ENCODE measurements at regions not wholly inside any gene's neighbourhood (a gene's known extent, or its start where the extent isn't known, plus 50 kb on each side); places are given as distances from the start of the nearest gene placed in this dataset.

- no peak overlapping the region for H3K4me3 ChIP-seq (ENCODE audit: insufficient read depth, low read depth, low read length, poor library complexity, severe bottlenecking)
- no peak for DNase-seq
- H3K27me3 ChIP-seq (replicated peaks; ENCODE audit: control insufficient read depth, insufficient read depth, low read length, poor library complexity, severe bottlenecking), result no peaks in the 10 kb centered on the region
- H3K27ac ChIP-seq (ENCODE audit: insufficient read depth, low read length, poor library complexity, severe bottlenecking), result no peak overlapping the region
- H3K4me1 ChIP-seq (ENCODE audit: control insufficient read depth, insufficient read depth, low read length, poor library complexity, severe bottlenecking), result no peaks in the 10 kb centered on the region
- H3K36me3 ChIP-seq (ENCODE audit: control insufficient read depth, insufficient read depth, low read length), result no peaks in the 10 kb centered on the region
- no peaks in the 10 kb centered on the region for H3K9me3 ChIP-seq (ENCODE audit: control insufficient read depth, low read length)
These were observed 524.0 kb downstream of the TFAP2A start for GRCh38 chr6:9890893-9891292.

- DNase-seq, result no peak
- Histone ChIP-seq H3K4me3 (ENCODE audit: insufficient read depth, low read depth, low read length, poor library complexity, severe bottlenecking) (no peak overlapping the region), H3K27me3 (replicated peaks; ENCODE audit: control insufficient read depth, insufficient read depth, low read length, poor library complexity, severe bottlenecking) (no peaks in the 10 kb centered on the region), H3K27ac (ENCODE audit: insufficient read depth, low read length, poor library complexity, severe bottlenecking) (no peak overlapping the region), H3K36me3 (ENCODE audit: control insufficient read depth, insufficient read depth, low read length) (no peaks in the 10 kb centered on the region), H3K4me1 (ENCODE audit: control insufficient read depth, insufficient read depth, low read length, poor library complexity, severe bottlenecking) (no peaks in the 10 kb centered on the region), H3K9me3 (ENCODE audit: control insufficient read depth, low read length) (no peaks in the 10 kb centered on the region)
These were observed 524.4 kb downstream of the TFAP2A start for GRCh38 chr6:9890469-9890868.

- no peak overlapping the region for H3K27ac ChIP-seq (ENCODE audit: insufficient read depth, low read length, poor library complexity, severe bottlenecking)
- H3K36me3 ChIP-seq (ENCODE audit: control insufficient read depth, insufficient read depth, low read length), result no peaks in the 10 kb centered on the region
- DNase-seq, result no peak
- no peak overlapping the region for H3K4me3 ChIP-seq (ENCODE audit: insufficient read depth, low read depth, low read length, poor library complexity, severe bottlenecking)
- H3K4me1 ChIP-seq (ENCODE audit: control insufficient read depth, insufficient read depth, low read length, poor library complexity, severe bottlenecking), result no peaks in the 10 kb centered on the region
- H3K27me3 ChIP-seq (replicated peaks; ENCODE audit: control insufficient read depth, insufficient read depth, low read length, poor library complexity, severe bottlenecking), result no peaks in the 10 kb centered on the region
- H3K9me3 ChIP-seq (ENCODE audit: control insufficient read depth, low read length), result no peaks in the 10 kb centered on the region
These were observed 536.3 kb downstream of the TFAP2A start for GRCh38 chr6:9878535-9878934.

GRCh38 chr6:9875605-9876353 is 539.1 kb downstream of the TFAP2A start:
- Histone ChIP-seq H3K4me1 (ENCODE audit: control insufficient read depth, insufficient read depth, low read length, poor library complexity, severe bottlenecking) (no peaks in the 10 kb centered on the region), H3K9me3 (ENCODE audit: control insufficient read depth, low read length) (no peaks in the 10 kb centered on the region), H3K27me3 (replicated peaks; ENCODE audit: control insufficient read depth, insufficient read depth, low read length, poor library complexity, severe bottlenecking) (no peaks in the 10 kb centered on the region), H3K27ac (ENCODE audit: insufficient read depth, low read length, poor library complexity, severe bottlenecking) (no peak overlapping the region), H3K36me3 (ENCODE audit: control insufficient read depth, insufficient read depth, low read length) (no peaks in the 10 kb centered on the region), H3K4me3 (ENCODE audit: insufficient read depth, low read depth, low read length, poor library complexity, severe bottlenecking) (no peak overlapping the region)
- DNase-seq, result no peak

DNA sequence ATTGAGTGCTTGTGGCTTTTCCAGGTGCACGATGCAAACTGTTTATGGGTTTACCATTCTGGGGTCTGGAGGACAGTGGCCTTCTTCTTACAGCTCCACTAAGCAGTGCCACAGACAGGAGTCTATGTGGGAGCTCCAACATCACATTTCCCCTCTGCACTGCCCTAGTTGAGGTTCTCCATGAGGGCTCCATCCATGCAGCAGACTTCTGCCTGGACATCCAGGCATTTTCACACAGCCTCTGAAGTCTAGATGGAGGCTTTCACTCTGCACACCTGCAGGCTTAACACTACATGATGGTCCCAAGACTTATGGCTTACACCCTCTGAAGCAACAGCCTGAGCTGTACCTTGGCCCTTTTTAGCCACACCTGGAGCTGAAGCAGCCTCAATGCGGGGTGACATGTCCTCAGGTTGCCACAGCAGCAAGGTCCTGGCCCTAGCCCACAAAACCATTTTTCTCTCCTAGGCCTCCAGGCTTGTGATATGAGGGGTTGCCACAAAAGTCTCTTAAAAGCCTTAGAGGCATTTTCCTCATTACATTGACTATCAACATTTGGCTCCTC is 552.2 kb downstream of the TFAP2A start:
- Histone ChIP-seq H3K27ac (ENCODE audit: insufficient read depth, low read length, poor library complexity, severe bottlenecking) (no peak overlapping the region), H3K36me3 (ENCODE audit: control insufficient read depth, insufficient read depth, low read length) (no peaks in the 10 kb centered on the region), H3K27me3 (replicated peaks; ENCODE audit: control insufficient read depth, insufficient read depth, low read length, poor library complexity, severe bottlenecking) (no peaks in the 10 kb centered on the region), H3K9me3 (ENCODE audit: control insufficient read depth, low read length) (no peaks in the 10 kb centered on the region), H3K4me1 (ENCODE audit: control insufficient read depth, insufficient read depth, low read length, poor library complexity, severe bottlenecking) (no peaks in the 10 kb centered on the region), H3K4me3 (ENCODE audit: insufficient read depth, low read depth, low read length, poor library complexity, severe bottlenecking) (no peak overlapping the region)
- no peak for DNase-seq

- Histone ChIP-seq H3K36me3 (ENCODE audit: control insufficient read depth, insufficient read depth, low read length) (no peaks in the 10 kb centered on the region), H3K4me3 (ENCODE audit: insufficient read depth, low read depth, low read length, poor library complexity, severe bottlenecking) (no peak overlapping the region), H3K9me3 (ENCODE audit: control insufficient read depth, low read length) (no peaks in the 10 kb centered on the region), H3K27ac (ENCODE audit: insufficient read depth, low read length, poor library complexity, severe bottlenecking) (no peak overlapping the region), H3K27me3 (replicated peaks; ENCODE audit: control insufficient read depth, insufficient read depth, low read length, poor library complexity, severe bottlenecking) (no peaks in the 10 kb centered on the region), H3K4me1 (ENCODE audit: control insufficient read depth, insufficient read depth, low read length, poor library complexity, severe bottlenecking) (no peaks in the 10 kb centered on the region)
- no peak for DNase-seq
These were observed 563.1 kb downstream of the TFAP2A start for GRCh38 chr6:9851541-9852380.

DNA sequence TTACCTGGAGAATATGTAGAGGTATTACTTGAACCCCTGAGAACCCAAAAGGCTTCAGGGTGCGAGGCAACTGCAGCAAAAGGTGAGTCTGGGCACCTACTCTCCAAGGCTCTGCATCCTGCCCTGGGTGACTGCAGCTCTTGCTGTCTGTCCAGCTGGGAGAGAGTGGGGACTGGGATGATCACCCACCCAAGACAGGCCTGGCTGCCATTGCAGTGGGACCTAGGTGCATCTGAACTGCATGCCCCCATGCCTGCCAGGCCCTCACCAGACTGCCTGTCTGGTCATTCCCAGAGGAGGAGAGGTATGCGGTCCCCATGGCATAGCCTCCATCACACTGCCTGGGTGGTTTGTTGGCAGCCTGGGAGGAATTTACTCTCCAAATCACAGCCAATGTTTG is 563.9 kb downstream of the TFAP2A start:
- no peaks in the 10 kb centered on the region for H3K9me3 ChIP-seq (ENCODE audit: control insufficient read depth, low read length)
- no peak overlapping the region for H3K4me3 ChIP-seq (ENCODE audit: insufficient read depth, low read depth, low read length, poor library complexity, severe bottlenecking)
- H3K4me1 ChIP-seq (ENCODE audit: control insufficient read depth, insufficient read depth, low read length, poor library complexity, severe bottlenecking), result no peaks in the 10 kb centered on the region
- DNase-seq, result no peak
- H3K27ac ChIP-seq (ENCODE audit: insufficient read depth, low read length, poor library complexity, severe bottlenecking), result no peak overlapping the region
- H3K27me3 ChIP-seq (replicated peaks; ENCODE audit: control insufficient read depth, insufficient read depth, low read length, poor library complexity, severe bottlenecking), result no peaks in the 10 kb centered on the region
- H3K36me3 ChIP-seq (ENCODE audit: control insufficient read depth, insufficient read depth, low read length), result no peaks in the 10 kb centered on the region

- no peak overlapping the region for H3K4me3 ChIP-seq (ENCODE audit: insufficient read depth, low read depth, low read length, poor library complexity, severe bottlenecking)
- no peaks in the 10 kb centered on the region for H3K9me3 ChIP-seq (ENCODE audit: control insufficient read depth, low read length)
- no peaks in the 10 kb centered on the region for H3K27me3 ChIP-seq (replicated peaks; ENCODE audit: control insufficient read depth, insufficient read depth, low read length, poor library complexity, severe bottlenecking)
- H3K4me1 ChIP-seq (ENCODE audit: control insufficient read depth, insufficient read depth, low read length, poor library complexity, severe bottlenecking), result no peaks in the 10 kb centered on the region
- no peak overlapping the region for H3K27ac ChIP-seq (ENCODE audit: insufficient read depth, low read length, poor library complexity, severe bottlenecking)
- H3K36me3 ChIP-seq (ENCODE audit: control insufficient read depth, insufficient read depth, low read length), result no peaks in the 10 kb centered on the region
- no peak for DNase-seq
These were observed 566.8 kb downstream of the TFAP2A start for GRCh38 chr6:9848094-9848493.

GRCh38 chr6:9841886-9842725 is 572.8 kb downstream of the TFAP2A start:
- Histone ChIP-seq H3K9me3 (ENCODE audit: control insufficient read depth, low read length) (no peaks in the 10 kb centered on the region), H3K4me3 (ENCODE audit: insufficient read depth, low read depth, low read length, poor library complexity, severe bottlenecking) (no peak overlapping the region), H3K4me1 (ENCODE audit: control insufficient read depth, insufficient read depth, low read length, poor library complexity, severe bottlenecking) (no peaks in the 10 kb centered on the region), H3K27me3 (replicated peaks; ENCODE audit: control insufficient read depth, insufficient read depth, low read length, poor library complexity, severe bottlenecking) (no peaks in the 10 kb centered on the region), H3K36me3 (ENCODE audit: control insufficient read depth, insufficient read depth, low read length) (no peaks in the 10 kb centered on the region), H3K27ac (ENCODE audit: insufficient read depth, low read length, poor library complexity, severe bottlenecking) (no peak overlapping the region)
- DNase-seq, result no peak
